ENCODE measurements at regions not wholly inside any gene's neighbourhood (a gene's known extent, or its start where the extent isn't known, plus 50 kb on each side); places are given as distances from the start of the nearest gene placed in this dataset.
"Not testable (repeated sequence)": the region's sequence is repeated elsewhere in the genome, so short reads cannot be mapped to it uniquely, and the experiment has no call there.

- DNase-seq (ENCODE audit: low read depth) = no peak
These were observed 356.5 kb upstream of the ZNF32 start for GRCh38 chr10:44004913-44005787.

- no peak for DNase-seq (ENCODE audit: low read depth)
These were observed 349.5 kb upstream of the ZNF32 start for GRCh38 chr10:43998021-43998809.

DNA sequence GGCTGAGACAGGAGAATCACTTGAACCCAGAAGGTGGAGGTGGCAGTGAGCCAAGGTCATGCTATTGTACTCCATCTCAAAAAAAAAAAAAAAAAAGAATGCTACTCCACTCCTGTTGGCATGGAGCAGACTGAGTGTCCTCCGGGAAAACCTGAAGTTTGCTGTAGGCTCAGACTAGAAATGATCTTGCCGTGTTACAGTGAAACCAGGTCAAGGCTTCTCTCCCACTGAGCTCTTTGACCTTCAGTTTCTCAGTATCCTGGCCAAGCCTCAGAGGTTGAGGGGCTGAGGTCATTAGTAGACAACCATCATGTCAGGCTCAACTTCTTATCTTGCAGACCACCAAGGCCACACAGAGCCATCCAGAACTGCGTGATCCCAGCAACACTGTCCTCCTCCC is 348.6 kb upstream of the ZNF32 start:
- no peak for DNase-seq (ENCODE audit: low read depth)

DNA sequence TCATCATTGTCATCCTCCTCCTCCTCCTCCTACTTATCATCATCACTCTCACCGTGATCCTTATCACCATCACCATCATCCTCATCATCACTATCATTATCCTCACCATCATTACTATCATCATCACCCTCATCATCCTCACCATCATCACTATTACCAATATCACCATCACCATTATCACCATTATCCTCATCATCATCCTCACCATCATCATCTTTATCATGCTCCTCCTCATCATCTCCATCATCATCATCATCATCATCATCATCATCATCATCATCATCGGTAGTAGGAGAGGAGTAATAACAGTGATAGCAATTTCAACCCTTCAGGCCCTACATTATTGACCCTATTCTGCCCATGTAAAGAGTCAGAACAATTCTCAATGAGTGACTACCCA is 345.9 kb upstream of the ZNF32 start:
- DNase-seq (ENCODE audit: low read depth) = no peak

DNA sequence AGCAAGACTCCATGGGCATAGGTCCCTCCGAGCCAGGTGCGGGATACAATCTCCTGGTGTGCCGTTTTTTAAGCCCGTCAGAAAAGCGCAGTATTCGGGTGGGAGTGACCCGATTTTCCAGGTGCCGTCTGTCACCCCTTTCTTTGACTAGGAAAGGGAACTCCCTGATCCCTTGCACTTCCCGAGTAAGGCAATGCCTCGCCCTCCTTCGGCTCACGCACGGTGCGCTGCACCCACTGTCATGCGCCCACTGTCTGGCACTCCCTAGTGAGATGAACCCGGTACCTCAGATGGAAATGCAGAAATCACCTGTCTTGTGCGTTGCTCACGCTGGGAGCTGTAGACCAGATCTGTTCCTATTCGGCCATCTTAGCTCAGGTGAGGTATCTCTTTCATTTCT is 344.1 kb upstream of the ZNF32 start:
- DNase-seq (ENCODE audit: low read depth) = not testable (repeated sequence)

DNA sequence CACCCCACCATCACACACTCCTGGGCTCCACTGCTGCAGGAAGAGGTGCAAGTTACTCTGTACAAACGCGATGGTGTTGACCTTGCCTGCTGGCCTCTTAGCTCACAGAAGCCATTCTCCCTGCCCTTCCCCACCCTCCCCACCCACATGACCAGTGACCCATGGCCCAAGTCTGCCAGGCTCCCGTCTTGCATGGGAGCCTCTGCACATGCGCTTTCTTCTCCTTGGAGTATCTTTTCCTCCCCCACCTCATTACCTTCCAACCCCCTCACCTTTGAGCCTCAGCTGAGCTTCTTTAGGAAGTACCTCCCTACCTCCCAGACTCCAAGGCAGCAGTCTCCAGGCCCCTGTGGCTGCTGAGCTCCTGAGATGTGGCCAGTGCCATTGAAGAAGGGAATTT is 337.7 kb upstream of the ZNF32 start:
- DNase-seq (ENCODE audit: low read depth) = no peak

GRCh38 chr10:43985941-43986340 is 337.3 kb upstream of the ZNF32 start:
- DNase-seq (ENCODE audit: low read depth) = no peak

GRCh38 chr10:43983856-43984271 is 335.2 kb upstream of the ZNF32 start:
- no peak for DNase-seq (ENCODE audit: low read depth)

DNA sequence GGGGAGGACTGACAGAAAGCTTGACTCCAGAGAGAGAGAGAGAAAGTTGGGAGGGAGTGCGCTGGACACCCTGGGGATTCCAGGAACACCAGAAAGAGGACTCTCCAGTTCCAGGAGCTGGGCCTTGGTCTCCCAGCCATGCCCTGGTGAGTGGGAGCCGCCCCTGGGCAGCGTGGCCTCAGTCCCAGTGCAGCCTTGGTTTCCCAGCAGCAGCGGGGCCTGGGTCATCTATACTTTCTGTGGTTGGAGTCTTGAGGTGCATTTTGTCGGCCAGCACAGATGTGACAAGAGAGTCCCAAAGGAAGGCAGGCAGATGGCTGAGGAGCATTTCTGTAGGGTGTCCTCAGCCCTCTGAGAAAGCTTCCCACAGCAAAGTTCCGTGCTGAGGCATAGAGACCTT is 334.7 kb upstream of the ZNF32 start:
- no peak for DNase-seq (ENCODE audit: low read depth)

DNA sequence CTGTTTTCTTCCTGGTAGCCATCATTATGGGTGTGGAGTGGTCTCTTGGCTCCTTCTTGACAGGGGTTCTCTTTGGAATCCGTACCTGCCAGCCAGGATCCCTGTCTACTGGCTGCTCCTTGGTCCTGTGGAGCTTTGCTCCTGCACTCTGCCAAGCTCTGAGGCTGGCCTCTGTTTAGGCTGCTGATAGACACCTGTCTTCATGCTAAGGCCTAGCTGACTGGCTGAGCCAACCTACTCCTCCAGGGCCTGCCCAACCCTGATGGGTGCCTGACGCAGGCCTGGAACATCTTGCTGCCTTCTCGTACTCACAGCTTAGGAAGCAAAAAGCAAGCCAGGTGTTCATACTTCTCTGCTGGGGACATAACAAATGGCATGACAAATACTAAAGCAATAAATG is 333.6 kb upstream of the ZNF32 start:
- DNase-seq (ENCODE audit: low read depth) = no peak

- no peak for DNase-seq (ENCODE audit: low read depth)
These were observed 333.0 kb upstream of the ZNF32 start for GRCh38 chr10:43981696-43982095.

GRCh38 chr10:43981232-43981631 is 332.6 kb upstream of the ZNF32 start:
- no peak for DNase-seq (ENCODE audit: low read depth)

GRCh38 chr10:43980715-43981114 is 332.0 kb upstream of the ZNF32 start:
- DNase-seq (ENCODE audit: low read depth) = no peak

DNA sequence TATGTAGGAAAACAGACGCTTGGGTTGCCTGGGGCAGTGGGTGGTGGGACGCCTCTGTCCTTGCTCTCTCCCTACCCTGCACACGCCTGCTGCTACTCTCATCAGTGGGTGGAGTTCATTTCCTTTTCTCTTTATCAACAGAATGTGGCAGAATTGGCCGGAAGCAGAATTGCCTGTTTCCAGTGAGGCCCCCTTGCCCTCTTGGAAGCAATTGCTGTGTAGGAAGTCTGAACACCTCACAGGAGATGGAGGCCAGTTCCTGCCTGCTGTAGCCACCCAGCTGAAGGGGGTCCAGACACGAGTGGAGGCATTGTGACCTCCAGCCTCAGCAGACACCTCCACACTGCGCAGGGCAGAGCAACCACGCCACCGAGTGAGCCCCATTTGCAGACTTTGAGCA is 331.6 kb upstream of the ZNF32 start:
- no peak for DNase-seq (ENCODE audit: low read depth)

DNA sequence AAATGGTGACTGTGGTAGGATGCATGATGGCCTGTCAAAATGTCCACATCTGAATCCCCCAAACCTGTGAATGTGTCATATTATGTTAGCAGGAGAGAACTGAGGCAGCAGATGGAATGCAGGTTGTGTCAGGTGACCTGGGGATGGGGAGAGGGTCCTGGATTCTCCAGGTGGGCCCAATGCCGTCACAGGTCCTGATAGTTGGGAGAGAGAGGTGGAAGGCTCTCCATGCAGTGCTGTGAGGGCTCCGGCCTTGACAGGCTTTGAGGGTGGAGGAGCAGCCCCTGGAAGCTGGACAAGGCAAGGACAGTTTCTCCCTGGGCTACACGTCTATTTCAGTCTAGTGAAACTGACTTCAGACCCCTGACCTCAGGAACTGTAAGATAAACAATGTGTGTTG is 330.9 kb upstream of the ZNF32 start:
- DNase-seq (ENCODE audit: low read depth) = no peak

DNA sequence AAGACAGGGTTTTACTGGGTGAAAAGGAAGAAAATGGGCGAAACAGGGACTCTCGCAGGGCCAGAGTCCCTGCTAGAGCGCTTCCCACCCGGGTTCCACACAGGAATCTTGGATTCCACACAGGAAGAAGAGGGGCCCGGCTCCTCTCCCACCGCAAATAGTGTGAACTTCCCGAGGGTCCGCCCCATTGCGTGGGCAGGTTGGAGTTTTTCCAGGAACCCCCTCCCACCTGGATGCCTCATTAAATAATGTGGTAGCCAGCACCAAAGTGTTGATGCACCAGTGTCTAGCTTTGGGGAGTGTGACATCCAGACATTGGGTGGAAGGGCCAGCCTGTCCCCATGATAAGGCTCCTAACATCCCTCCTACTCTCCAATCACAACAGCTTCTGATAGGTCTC is 330.3 kb upstream of the ZNF32 start:
- no peak for DNase-seq (ENCODE audit: low read depth)

DNA sequence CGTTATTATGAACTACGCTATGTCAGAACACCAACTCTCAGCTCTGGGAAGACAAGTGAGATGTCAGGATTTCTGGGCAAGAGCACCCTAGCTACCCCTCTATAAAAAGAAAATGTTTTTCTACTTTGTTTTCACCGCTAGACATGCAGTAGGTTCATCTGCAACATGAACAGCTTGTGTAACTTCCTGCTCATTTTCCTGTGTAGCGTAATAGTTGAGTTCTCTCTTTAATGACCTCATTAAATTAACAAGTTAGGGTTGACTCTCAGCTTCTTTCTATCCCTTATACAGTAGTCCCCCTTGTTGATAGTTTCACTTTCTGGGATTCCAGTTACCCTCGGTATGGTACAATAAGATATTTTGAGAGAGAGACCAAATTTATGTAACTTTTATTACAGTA is 329.4 kb upstream of the ZNF32 start:
- no peak for DNase-seq (ENCODE audit: low read depth)

DNA sequence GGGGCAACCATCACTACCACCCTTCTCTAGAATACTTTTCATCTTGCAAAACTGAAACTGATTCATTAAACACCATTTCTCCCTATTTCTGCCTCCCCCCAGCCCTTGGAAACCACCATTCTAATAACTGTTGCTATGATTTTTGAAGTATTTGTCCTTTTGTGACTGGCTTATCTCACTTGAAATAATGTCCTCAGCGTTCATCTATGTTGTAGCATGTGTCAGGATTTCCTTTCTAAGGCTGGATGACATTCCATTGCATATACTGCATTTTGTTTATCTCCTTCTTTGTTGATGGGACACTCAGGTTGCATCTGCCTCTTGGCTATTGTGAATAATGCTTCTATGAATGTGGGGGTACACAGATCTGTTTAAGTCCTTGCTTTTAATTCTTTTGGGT is 327.6 kb upstream of the ZNF32 start:
- DNase-seq (ENCODE audit: low read depth) = no peak

DNA sequence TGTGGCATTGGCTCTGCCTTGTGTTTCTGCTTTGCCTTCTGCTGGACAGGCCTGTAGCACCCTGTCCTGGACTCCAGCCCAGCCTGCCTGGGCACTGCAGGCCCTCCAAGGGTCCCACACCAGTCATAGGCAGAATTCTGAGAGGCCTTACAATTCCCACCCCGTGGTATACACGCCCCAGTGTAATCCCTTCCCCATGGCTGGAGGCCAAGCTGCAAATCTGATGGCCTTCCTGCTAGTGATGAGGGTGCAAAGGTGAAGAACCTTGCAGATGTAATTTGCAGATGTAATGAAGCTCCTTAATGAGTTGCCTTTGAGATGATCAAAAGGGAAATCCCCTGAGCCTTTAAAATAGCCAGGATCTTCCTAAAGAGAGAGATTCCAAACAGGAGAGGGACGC is 325.1 kb upstream of the ZNF32 start:
- no peak for DNase-seq (ENCODE audit: low read depth)

- DNase-seq (ENCODE audit: low read depth) = no peak
These were observed 324.4 kb upstream of the ZNF32 start for GRCh38 chr10:43972976-43973647.

- DNase-seq (ENCODE audit: low read depth) = no peak
These were observed 323.3 kb upstream of the ZNF32 start for GRCh38 chr10:43971981-43972380.

DNA sequence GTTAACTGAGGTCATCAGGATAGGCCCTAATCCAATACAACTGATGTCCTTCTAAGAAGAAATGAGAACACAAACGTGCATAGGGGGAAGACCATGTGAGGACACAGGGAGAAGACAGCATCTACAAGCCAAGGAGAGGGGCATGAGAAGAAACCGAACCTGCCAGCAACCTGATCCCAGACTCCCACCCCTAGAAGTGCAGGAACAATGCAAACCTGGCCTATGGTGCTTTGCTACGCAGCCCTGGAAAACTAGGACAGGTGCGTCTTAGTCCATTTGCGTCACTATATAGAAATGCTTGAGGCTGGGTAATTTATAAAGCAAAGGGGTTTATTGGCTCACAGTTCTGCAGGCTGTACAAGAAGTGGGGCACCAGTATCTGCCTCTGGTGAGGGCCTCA is 322.6 kb upstream of the ZNF32 start:
- no peak for DNase-seq (ENCODE audit: low read depth)

GRCh38 chr10:43970717-43971116 is 322.0 kb upstream of the ZNF32 start:
- DNase-seq (ENCODE audit: low read depth) = no peak
